A549 (cell line): ENCODE measurements at regions not wholly inside any gene's neighbourhood (a gene's known extent, or its start where the extent isn't known, plus 50 kb on each side); places are given as distances from the start of the nearest gene placed in this dataset.

ENCODE experiments used
- ATAC-seq, 2 experiments: fragments of 200-7000 bp in 1 of 2; fragments of >200 bp in 1 of 2; cut with Nextera tagmentation in 1 of 2; cut with Tn5 transposase in 1 of 2; 3 replicates each; pipeline versions ENCODE4 v1.8.0 to v1.9.1; 2018 to 2020; ENCODE audit warnings: mild to moderate bottlenecking in 1 of 2, moderate library complexity in 1 of 2
- CTCF ChIA-PET: fragments of 300-600 bp; sonication (Branson Sonifier 250); formaldehyde crosslinking; extraction: SDS; loops from one replicate; lab custom pipeline; 2021; ENCODE audit warnings: antibody characterized with exemption, inconsistent platforms; lab: Yijun Ruan, JAX
- POLR2A ChIA-PET: fragments of 350-600 bp; formaldehyde crosslinking; extraction: SDS; loops from one replicate; lab custom pipeline; 2021; ENCODE audit warnings: antibody characterized with exemption, inconsistent platforms; lab: Yijun Ruan, JAX
- DNase-seq, 2 experiments: peaks; one replicate each; pipeline versions ENCODE4 v3.0.0 to v3.0.0-alpha.2; 2011 to 2016; ENCODE audit warnings: low read depth in 1 of 2, low spot score in 1 of 2
- FAIRE-seq: peaks from 2 replicates; lab custom pipeline; 2011; peaks lifted over from hg19 to GRCh38; lab: Jason Lieb, UNC
- H3K27ac ChIP-seq, 2 experiments: fragments of >200 bp; sonication (Bioruptor Twin); formaldehyde crosslinking; 3 replicates each; pipeline ENCODE4 v1.5.1; 2016 to 2017
- H3K4me1 ChIP-seq: fragments of >200 bp; sonication (Bioruptor Twin); formaldehyde crosslinking; 3 replicates; pipeline ENCODE4 v1.6.1; 2016
- H3K4me2 ChIP-seq: fragments of >200 bp; sonication (Bioruptor Twin); formaldehyde crosslinking; 3 replicates; pipeline ENCODE4 v1.6.1; 2016
- H3K4me3 ChIP-seq: fragments of >200 bp; sonication (Bioruptor Twin); formaldehyde crosslinking; 3 replicates; pipeline ENCODE4 v1.5.1; 2016
- H3K9me3 ChIP-seq: fragments of >200 bp; sonication (Bioruptor Twin); formaldehyde crosslinking; 3 replicates; pipeline ENCODE4 v1.6.1; 2016
- BHLHE40 ChIP-seq: IDR thresholded peaks from 2 replicates; pipeline ENCODE4 v1.6.1; 2012; ENCODE audit warnings: low read depth, low read length, inconsistent platforms
- CBX2 ChIP-seq: fragments of 200-600 bp; sonication (generic); IDR thresholded peaks from 2 replicates; pipeline ENCODE4 v1.6.1; 2016; ENCODE audit warnings: low read depth, mild to moderate bottlenecking, borderline replicate concordance
- CBX8 ChIP-seq: fragments of 200-600 bp; sonication (generic); IDR thresholded peaks from 2 replicates; pipeline ENCODE4 v1.6.1; 2016
- CHD2 ChIP-seq: fragments of 150-350 bp; IDR thresholded peaks from 2 replicates; pipeline ENCODE4 v1.6.1; 2014; ENCODE audit warnings: low read length; ENCODE audit not compliant: partially characterized antibody
- EHMT2 ChIP-seq: fragments of 200-600 bp; sonication (generic); IDR thresholded peaks from 2 replicates; pipeline ENCODE4 v1.6.1; 2016; ENCODE audit warnings: antibody characterized with exemption, low read depth, mild to moderate bottlenecking, moderate library complexity
- EP300 ChIP-seq, 2 experiments: fragments of >200 bp; sonication (Bioruptor Twin); formaldehyde crosslinking; IDR thresholded peaks; 2 replicates in 1 of 2; 3 replicates in 1 of 2; pipeline ENCODE4 v1.6.1; 2016 to 2017
- FOXS1 ChIP-seq: fragments of 250-450 bp; sonication (Bioruptor Pico); IDR thresholded peaks from 2 replicates; pipeline ENCODE4 v1.5.0; 2020; ENCODE audit warnings: mild to moderate bottlenecking, moderate library complexity
- HDAC2 ChIP-seq: fragments of 200-600 bp; sonication (generic); IDR thresholded peaks from 2 replicates; pipeline ENCODE4 v1.6.1; 2016
- HEYL ChIP-seq: fragments of 250-450 bp; sonication (Bioruptor Pico); IDR thresholded peaks from 2 replicates; pipeline ENCODE4 v1.8.0; 2021; ENCODE audit warnings: mild to moderate bottlenecking, moderate library complexity
- HOXB13 ChIP-seq: fragments of 250-450 bp; sonication (Bioruptor Pico); IDR thresholded peaks from 2 replicates; pipeline ENCODE4 v1.5.0; 2020; ENCODE audit warnings: low read depth, mild to moderate bottlenecking, moderate library complexity
- JUN ChIP-seq, 2 experiments: fragments of >200 bp; sonication (Bioruptor Twin); formaldehyde crosslinking; IDR thresholded peaks; 2 replicates in 1 of 2; 3 replicates in 1 of 2; pipeline ENCODE4 v1.6.1; 2016 to 2017
- KDM1A ChIP-seq: fragments of 200-600 bp; sonication (generic); IDR thresholded peaks from 2 replicates; pipeline ENCODE4 v1.6.1; 2016; ENCODE audit warnings: low read depth, mild to moderate bottlenecking
- MAFK ChIP-seq: fragments of 450-650 bp; IDR thresholded peaks from 2 replicates; pipeline ENCODE4 v1.6.1; 2014; ENCODE audit not compliant: partially characterized antibody
- MYC ChIP-seq: IDR thresholded peaks from 2 replicates; pipeline ENCODE4 v1.6.1; 2012; ENCODE audit warnings: mild to moderate bottlenecking, inconsistent platforms, low read length, improper control_type of control experiment, borderline replicate concordance
- NPAS2 ChIP-seq: fragments of 250-450 bp; sonication (Bioruptor Pico); IDR thresholded peaks from 2 replicates; pipeline ENCODE4 v1.8.0; 2022; ENCODE audit warnings: mild to moderate bottlenecking, moderate library complexity, borderline replicate concordance
- NR3C1 ChIP-seq: fragments of >200 bp; sonication (Bioruptor Twin); formaldehyde crosslinking; IDR thresholded peaks from 3 replicates; pipeline ENCODE4 v1.6.1; 2017
- PHF8 ChIP-seq: fragments of 200-600 bp; sonication (generic); IDR thresholded peaks from 2 replicates; pipeline ENCODE4 v1.6.1; 2016; ENCODE audit warnings: low read depth, mild to moderate bottlenecking, antibody characterized with exemption, moderate library complexity, borderline replicate concordance
- POLR2AphosphoS2 ChIP-seq: conservative IDR thresholded peaks from 2 replicates; pipeline ENCODE4 v1.6.1; 2012; ENCODE audit warnings: low read length, improper control_type of control experiment, inconsistent platforms
- RAD21 ChIP-seq, 2 experiments: fragments of >200 bp in 1 of 2; sonication (Bioruptor Twin) in 1 of 2; formaldehyde crosslinking in 1 of 2; IDR thresholded peaks in 1 of 2; conservative IDR thresholded peaks in 1 of 2; 2 replicates in 1 of 2; 3 replicates in 1 of 2; pipeline ENCODE4 v1.6.1; 2012 to 2018; ENCODE audit warnings: inconsistent platforms in 1 of 2
- RCOR1 ChIP-seq: fragments of 150-350 bp; IDR thresholded peaks from 2 replicates; pipeline ENCODE4 v1.6.1; 2014; ENCODE audit warnings: antibody characterized with exemption, low read length, low read depth
- RFX5 ChIP-seq: fragments of 450-650 bp; IDR thresholded peaks from 2 replicates; pipeline ENCODE4 v1.7.1; 2014; ENCODE audit warnings: antibody characterized with exemption, mild to moderate bottlenecking, moderate library complexity
- RNF2 ChIP-seq: fragments of 200-600 bp; sonication (generic); IDR thresholded peaks from 2 replicates; pipeline ENCODE4 v1.6.1; 2016; ENCODE audit warnings: low read depth, mild to moderate bottlenecking, antibody characterized with exemption, moderate library complexity, borderline replicate concordance
- SREBF2 ChIP-seq: fragments of 450-650 bp; IDR thresholded peaks from 2 replicates; pipeline ENCODE4 v1.6.1; 2014; ENCODE audit warnings: mild to moderate bottlenecking, moderate library complexity
- TFCP2L1 ChIP-seq: fragments of 250-450 bp; sonication (Bioruptor Pico); IDR thresholded peaks from 2 replicates; pipeline ENCODE4 v1.5.0; 2021; ENCODE audit warnings: mild to moderate bottlenecking
- ZC3H11A ChIP-seq: fragments of 450-650 bp; IDR thresholded peaks from 2 replicates; pipeline ENCODE4 v1.6.1; 2014; ENCODE audit warnings: antibody characterized with exemption, mild to moderate bottlenecking
- ZFP36 ChIP-seq: fragments of 450-650 bp; IDR thresholded peaks from 2 replicates; pipeline ENCODE4 v1.6.1; 2014; ENCODE audit warnings: borderline replicate concordance; ENCODE audit not compliant: partially characterized antibody
- WGBS: methylation state at CpG from one replicate; pipeline ENCODE4 v1.1.6; 2017; ENCODE audit errors: missing lambda C conversion rate; 5-methylcytosine and 5-hydroxymethylcytosine counted together
- TF ChIP-seq, protein P1 (sequence below): fragments of >200 bp; sonication (Bioruptor Twin); formaldehyde crosslinking; IDR thresholded peaks from 3 replicates; pipeline ENCODE4 v1.6.1; 2016
- TF ChIP-seq, protein P2 (sequence below): IDR thresholded peaks from 2 replicates; pipeline ENCODE4 v1.6.1; 2012; ENCODE audit warnings: low read depth, borderline replicate concordance
- TF ChIP-seq, protein P3 (sequence below): fragments of 250-450 bp; sonication (Bioruptor Pico); IDR thresholded peaks from 2 replicates; pipeline ENCODE4 v1.5.0; 2020; ENCODE audit warnings: low read depth, mild to moderate bottlenecking, moderate library complexity
- TF ChIP-seq, protein P4 (sequence below): IDR thresholded peaks from 2 replicates; pipeline ENCODE4 v1.6.1; 2012
- TF ChIP-seq, protein P5 (sequence below): fragments of 450-650 bp; IDR thresholded peaks from 2 replicates; pipeline ENCODE4 v1.6.1; 2014; ENCODE audit warnings: antibody characterized with exemption
- TF ChIP-seq, protein P6 (sequence below): fragments of >200 bp; sonication (Bioruptor Twin); formaldehyde crosslinking; IDR thresholded peaks from 2 replicates; pipeline ENCODE4 v1.6.1; 2016

DNA sequence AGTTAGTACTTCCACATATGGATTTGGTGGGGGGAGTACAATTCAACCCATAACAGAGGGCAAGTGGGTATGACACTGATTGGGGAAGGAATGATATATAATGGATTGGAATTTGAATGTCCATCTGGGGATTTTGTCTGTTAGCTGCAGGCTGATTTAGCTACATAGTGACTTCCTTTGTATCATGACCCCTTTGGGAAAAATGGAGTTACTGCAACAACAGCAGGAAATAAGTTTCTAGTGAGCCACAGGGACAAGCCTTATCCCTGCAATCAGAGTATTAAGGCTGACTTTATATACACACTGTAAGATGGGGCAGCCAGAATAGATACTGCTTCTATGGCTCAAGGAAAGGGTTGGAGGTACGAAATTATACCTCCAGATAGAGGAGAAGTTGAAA lies 404.4 kb upstream of the MEIS1 start:
- Histone ChIP-seq H3K9me3 (no peaks in the 10 kb centered on the region), H3K4me1 (no peaks in the 10 kb centered on the region), H3K4me3 (no peak overlapping the region), H3K27ac (no peak overlapping the region), H3K4me2 (no peak overlapping the region)
- FAIRE-seq = no peak
- POLR2A ChIA-PET = no interaction called here
- TF ChIP-seq, protein P1, sequence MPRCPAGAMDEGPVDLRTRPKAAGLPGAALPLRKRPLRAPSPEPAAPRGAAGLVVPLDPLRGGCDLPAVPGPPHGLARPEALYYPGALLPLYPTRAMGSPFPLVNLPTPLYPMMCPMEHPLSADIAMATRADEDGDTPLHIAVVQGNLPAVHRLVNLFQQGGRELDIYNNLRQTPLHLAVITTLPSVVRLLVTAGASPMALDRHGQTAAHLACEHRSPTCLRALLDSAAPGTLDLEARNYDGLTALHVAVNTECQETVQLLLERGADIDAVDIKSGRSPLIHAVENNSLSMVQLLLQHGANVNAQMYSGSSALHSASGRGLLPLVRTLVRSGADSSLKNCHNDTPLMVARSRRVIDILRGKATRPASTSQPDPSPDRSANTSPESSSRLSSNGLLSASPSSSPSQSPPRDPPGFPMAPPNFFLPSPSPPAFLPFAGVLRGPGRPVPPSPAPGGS = no peak
- TF ChIP-seq ZFP36 (no peak), CBX8 (no peak), MAFK (no peak), NR3C1 (no peak), TFCP2L1 (CRISPR knock-in tag) (no peak), RAD21 (conservative IDR thresholded peaks at IDR 0.05 in 1 of 2, IDR thresholded peaks at IDR 0.05 in 1 of 2) (no peak), CHD2 (no peak), KDM1A (no peak), RCOR1 (no peak), PHF8 (no peak), HEYL (CRISPR knock-in tag) (no peak), POLR2AphosphoS2 (no peak), ZC3H11A (no peak), FOXS1 (CRISPR knock-in tag) (no peak), BHLHE40 (no peak)
- TF ChIP-seq, protein P2, sequence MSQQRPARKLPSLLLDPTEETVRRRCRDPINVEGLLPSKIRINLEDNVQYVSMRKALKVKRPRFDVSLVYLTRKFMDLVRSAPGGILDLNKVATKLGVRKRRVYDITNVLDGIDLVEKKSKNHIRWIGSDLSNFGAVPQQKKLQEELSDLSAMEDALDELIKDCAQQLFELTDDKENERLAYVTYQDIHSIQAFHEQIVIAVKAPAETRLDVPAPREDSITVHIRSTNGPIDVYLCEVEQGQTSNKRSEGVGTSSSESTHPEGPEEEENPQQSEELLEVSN = no peak
- TF ChIP-seq, protein P3, sequence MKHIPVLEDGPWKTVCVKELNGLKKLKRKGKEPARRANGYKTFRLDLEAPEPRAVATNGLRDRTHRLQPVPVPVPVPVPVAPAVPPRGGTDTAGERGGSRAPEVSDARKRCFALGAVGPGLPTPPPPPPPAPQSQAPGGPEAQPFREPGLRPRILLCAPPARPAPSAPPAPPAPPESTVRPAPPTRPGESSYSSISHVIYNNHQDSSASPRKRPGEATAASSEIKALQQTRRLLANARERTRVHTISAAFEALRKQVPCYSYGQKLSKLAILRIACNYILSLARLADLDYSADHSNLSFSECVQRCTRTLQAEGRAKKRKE (CRISPR knock-in tag) = no peak
- 3% methylated on average over 1 of the region's 1 CpG for WGBS
- DNase-seq = no peak
- ATAC-seq = no peak
- CTCF ChIA-PET = interaction anchor here (0.6 kb wide), 1 partner anchor 1849 kb away, joined by 3 read pairs; no protein-coding TSS in a partner anchor

DNA sequence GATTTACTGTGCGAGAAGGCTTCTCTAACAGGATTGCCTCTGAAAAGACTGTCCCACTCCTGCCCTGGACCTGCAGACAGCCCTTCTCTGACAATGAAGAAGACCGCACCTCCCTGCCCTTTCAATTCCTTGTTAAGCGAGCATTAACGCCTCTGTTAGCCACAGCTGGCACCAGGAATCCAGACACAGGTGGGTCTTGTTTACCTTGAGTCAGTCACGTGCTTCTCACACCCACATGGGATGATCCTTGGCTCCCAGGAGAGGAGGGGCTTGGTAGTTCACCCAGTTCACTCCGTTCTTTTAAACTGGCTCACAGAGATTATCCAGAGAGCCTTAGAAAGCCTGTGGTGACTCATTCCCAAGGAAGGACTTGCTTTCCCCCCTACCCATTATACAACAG lies 410.5 kb upstream of the MEIS1 start:
- H3K4me1 ChIP-seq = no peaks in the 10 kb centered on the region
- no peak for TF ChIP-seq NPAS2 (CRISPR knock-in tag)
- no peak for TF ChIP-seq JUN (IDR thresholded peaks at IDR 0.05)
- no peak for TF ChIP-seq HDAC2
- TF ChIP-seq CBX2 = no peak
- no peak for TF ChIP-seq EHMT2
- TF ChIP-seq SREBF2 = no peak
- TF ChIP-seq, protein P4, sequence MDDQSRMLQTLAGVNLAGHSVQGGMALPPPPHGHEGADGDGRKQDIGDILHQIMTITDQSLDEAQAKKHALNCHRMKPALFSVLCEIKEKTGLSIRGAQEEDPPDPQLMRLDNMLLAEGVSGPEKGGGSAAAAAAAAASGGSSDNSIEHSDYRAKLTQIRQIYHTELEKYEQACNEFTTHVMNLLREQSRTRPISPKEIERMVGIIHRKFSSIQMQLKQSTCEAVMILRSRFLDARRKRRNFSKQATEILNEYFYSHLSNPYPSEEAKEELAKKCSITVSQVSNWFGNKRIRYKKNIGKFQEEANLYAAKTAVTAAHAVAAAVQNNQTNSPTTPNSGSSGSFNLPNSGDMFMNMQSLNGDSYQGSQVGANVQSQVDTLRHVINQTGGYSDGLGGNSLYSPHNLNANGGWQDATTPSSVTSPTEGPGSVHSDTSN = no peak
- no peak for TF ChIP-seq EP300 (IDR thresholded peaks at IDR 0.05)
- no peak for TF ChIP-seq HOXB13 (CRISPR knock-in tag)
- TF ChIP-seq RNF2 = no peak
- no peak for TF ChIP-seq MYC
- no peak for TF ChIP-seq RFX5
- no peak for TF ChIP-seq HEYL (CRISPR knock-in tag)
- TF ChIP-seq, protein P5, sequence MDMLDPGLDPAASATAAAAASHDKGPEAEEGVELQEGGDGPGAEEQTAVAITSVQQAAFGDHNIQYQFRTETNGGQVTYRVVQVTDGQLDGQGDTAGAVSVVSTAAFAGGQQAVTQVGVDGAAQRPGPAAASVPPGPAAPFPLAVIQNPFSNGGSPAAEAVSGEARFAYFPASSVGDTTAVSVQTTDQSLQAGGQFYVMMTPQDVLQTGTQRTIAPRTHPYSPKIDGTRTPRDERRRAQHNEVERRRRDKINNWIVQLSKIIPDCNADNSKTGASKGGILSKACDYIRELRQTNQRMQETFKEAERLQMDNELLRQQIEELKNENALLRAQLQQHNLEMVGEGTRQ = no peak
- TF ChIP-seq, protein P6, sequence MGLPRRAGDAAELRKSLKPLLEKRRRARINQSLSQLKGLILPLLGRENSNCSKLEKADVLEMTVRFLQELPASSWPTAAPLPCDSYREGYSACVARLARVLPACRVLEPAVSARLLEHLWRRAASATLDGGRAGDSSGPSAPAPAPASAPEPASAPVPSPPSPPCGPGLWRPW = no peak
- no peak for TF ChIP-seq MAFK
- H3K9me3 ChIP-seq = no peaks in the 10 kb centered on the region
- ATAC-seq = no peak
- DNase-seq = no peak
- CTCF ChIA-PET = interaction anchor here (1.5 kb wide), 1 partner anchor 16 kb away, joined by 5 read pairs; no protein-coding TSS in a partner anchor
- H3K27ac ChIP-seq = no peak overlapping the region
- no peak for FAIRE-seq
- POLR2A ChIA-PET = no interaction called here
- H3K4me2 ChIP-seq = no peak overlapping the region
- WGBS = 17% methylated on average over 6 of the region's 6 CpGs
- H3K4me3 ChIP-seq = no peak overlapping the region
